ENCODE measurements at regions not wholly inside any gene's neighbourhood (a gene's known extent, or its start where the extent isn't known, plus 50 kb on each side); places are given as distances from the start of the nearest gene placed in this dataset.
"Not testable (repeated sequence)": the region's sequence is repeated elsewhere in the genome, so short reads cannot be mapped to it uniquely, and the experiment has no call there.

DNA sequence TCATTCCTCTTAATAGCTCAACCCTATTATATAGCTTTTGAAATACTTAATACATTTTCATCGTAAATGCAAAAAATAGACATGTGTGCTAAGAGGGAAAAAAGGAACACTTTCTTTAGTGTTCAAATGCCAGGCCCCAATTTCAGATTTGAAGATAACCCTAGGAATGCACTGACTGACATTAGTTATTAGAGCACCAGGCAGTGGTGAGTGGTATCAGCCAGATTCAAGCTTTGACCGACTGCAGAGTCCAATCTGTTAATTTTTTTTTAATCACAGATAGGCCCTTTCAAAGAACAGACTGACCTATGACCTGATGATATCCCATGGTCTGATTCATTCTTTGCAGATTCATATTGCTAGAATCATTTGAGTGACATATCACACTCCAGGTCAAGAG, 874.2 kb upstream of the CHORDC1 start:
- DNase-seq, result no peak

DNA sequence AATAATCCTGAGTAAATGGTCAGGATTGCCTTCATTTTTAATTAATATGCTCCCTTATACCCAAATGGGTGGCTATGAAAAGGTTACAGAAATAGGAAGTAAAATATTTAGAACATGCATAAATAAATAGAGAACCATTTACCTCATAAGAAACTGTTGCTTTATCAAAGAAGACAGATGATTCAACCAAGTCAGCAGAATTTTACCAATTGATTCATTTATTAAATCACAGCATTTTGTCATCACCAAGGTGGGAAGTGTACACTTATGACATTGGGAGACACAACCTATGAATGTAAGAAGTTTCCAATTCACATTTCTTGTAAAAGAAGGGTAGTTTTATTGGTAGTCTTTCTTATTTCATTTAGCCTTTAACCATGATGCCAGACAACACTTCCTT, 870.3 kb upstream of the CHORDC1 start:
- DNase-seq, result no peak

DNA sequence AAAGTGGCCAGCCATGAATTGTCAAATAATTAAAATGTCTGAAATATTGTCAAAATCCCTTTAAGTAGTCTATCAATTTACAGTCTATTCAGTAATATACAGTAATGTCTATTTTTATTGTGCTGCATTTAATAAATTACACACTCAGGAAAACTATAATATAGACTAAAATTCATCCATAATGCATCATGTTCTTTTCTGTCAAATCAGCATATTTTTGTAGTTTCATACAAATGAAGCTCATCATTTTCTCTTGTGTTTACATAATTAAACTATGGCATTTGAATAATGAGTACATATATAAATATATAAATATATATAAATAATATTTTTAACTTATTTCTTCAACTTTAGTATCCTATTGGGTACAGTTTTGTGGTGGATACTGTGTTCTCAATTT, 868.7 kb upstream of the CHORDC1 start:
- no peak for DNase-seq

DNA sequence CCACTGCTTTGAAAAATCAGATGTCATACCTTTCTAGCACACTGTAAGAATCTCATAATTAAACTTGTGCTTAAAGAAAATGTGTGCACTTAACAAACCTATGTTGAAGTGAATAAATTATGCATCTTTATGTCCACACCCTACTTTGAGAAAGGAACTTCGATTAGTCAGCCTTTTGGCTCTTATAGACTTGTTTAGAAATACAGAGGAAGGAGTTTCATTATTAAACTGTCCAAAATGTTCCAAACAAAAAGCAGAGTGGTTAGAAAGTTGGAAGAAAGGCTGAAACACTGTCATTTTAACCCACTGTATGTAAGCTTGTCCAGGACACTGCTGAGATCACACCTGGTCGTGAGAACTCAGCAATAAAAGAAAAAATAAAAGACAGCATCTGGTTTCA, 863.2 kb upstream of the CHORDC1 start:
- no peak for DNase-seq

DNA sequence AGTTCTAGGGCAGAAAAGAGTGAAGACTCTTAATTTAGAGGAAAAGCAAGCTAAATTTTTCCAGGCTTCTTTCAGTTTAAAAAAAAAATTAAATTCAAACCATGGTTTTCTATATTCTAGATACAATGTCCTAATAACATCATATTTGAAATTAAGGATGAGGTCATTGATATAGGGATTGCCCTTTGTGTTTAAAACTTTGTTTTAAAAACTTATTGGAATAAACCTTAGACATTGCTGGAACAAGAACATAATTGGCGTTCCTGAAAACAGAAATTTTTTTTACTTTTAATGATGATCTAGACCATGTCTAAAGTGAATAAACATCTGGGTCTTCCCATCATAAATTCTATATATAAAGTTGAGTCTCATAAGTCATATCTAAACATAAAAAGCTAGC, 859.4 kb upstream of the CHORDC1 start:
- DNase-seq, result no peak

DNA sequence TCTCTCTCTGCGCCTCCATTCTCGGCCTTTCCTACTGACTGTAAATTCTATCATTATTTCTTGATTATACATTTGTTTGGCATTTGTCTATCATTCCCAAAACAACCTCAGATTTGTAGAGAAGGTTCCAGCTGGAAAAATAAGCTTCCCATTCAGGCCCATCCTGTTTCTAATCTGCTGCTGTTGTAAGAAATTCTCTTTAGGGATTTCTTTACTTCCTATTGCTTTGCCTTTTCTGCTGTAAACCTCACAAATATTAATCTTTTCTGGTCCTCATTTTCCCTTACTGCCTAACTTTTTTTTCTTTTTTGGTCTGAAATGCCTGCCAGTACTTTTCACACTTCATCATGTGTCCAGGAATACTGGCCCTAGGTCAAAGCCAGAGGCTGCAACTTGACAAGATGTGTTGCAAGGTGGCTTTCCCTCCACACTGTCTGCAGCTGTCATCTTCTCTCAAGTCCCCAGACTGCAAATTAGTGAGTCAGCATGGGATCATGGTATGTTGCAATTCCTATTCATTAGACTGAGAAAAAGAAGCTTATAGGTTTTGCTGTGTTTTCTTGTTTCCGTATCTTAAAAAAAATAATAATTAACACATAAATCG, 858.7 kb upstream of the CHORDC1 start:
- DNase-seq, result no peak

DNA sequence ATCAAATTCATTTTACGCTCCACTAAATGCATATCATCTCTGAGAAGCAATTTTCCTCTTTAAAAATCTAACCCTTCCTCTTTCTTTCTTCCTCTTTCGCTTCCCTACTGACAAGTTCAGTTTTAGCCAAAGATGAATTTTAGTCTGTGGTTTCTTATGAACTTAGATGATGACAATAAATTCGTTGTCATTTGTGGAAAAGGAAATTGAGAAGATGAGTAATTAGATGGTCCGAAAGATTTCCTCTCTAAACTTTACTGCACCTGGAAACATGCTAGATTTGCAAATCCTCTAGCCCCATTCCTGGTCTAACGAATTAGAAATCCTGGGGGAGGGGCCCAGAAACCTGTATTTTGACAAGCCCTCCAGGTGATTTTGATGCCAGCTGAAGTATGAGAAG, 855.4 kb upstream of the CHORDC1 start:
- DNase-seq, result no peak

DNA sequence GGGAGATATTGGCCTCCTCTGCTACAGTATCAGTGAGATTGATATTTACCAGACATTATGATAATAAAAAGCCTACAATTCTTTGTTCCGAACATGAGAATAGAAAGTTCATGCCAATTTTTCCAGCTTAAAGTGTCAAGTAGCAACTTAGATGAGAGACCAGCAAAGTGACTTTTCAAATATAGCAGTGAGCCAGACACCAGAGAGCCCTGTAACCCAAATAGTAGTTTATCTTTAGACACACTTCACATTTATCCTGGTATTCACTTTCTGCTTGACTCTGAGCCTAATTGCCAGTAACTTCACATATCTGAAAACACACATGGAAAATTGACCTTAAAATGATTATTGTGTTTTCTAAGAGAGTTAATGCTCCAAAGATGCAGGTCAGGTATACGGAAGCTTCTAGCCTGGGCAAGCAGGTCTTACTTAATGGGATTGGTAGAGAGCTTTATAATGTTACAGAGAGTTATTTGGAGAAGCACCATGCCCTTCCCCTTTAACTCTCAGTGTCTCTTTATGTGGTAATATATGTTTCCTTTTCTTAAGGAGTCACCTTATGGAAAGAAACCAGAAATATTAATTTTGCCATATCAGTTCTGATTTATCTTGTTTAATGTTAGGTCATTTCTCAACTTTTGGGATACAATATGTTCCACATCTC, 852.3 kb upstream of the CHORDC1 start:
- DNase-seq, result no peak

DNA sequence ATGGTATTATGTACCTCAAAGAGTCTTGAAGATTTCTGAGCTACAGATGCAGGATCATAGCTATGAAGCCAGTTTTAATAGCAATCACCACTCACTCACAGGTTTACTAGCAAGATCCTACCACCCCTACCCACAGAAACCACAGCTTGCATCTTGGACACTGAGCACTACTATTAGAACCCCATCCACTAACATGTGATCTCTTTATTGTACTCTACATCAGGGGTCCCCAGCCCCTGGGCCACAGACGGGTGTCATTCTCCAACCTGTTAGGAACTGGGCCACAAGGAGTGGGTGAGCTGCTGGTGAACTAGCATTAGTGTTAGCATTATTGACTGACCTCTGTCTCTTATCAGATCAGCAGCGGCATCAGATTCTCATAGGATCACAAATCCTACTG, 844.8 kb upstream of the CHORDC1 start:
- no peak for DNase-seq

DNA sequence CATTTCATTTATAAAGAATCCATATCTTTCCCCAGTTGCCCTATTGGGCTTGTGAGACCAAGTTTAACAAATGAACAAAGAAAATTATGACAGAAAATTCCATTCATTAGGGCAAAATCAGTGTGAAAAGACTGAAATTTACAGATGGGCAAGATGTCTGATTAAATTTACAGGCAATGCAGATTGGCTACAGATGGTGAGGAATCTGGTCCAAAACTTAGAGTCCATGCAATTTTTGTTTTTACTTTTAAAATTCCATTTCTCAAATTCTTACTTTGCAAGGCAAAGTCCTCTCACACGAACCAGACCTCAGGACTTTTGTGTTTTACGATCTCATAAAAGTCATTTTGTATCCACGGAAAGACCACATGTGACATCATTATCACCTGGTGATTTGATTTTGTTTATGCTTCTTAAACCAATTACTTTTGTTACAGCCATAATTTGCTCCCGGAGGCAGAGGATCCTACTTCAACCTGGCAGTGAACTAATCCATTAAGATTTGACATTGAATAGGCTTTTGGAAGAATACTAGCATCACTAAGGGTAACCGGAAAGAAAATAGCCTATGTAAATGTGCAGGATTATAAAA, 843.7 kb upstream of the CHORDC1 start:
- DNase-seq, result no peak

DNA sequence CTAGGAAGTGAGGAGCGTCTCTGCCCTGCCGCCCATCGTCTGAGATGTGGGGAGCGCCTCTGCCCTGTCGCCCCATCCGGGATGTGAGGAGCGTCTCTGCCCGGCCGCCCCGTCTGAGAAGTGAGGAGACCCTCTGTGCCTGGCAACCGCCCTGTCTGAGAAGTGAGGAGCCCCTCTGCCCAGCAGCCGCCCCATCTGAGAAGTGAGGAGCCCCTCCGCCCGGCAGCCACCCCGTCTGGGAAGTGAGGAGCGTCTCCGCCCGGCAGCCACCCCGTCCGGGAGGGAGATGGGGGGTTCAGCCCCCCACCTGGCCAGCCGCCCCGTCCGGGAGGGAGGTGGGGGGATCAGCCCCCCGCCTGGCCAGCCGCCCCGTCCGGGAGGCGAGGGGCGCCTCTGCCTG, 840.5 kb upstream of the CHORDC1 start:
- DNase-seq, result not testable (repeated sequence)

DNA sequence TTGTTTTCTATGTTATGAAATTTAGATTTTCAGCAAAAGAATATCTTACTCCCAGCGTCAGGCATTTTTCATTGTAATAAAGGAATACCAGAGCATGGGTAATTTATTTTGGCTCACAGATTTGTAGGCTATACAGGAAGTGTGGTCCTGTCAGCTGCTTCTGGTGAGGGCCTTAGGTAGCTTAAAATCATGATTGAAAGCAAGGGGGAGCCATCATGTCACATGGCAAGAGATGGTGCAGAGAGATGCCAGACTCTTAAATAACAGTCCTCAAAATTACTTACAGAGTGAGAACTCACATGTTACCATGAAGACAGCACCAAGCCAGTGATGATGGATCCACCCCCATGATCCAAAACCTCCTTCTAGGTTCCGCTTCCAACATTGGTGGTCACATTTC, 825.0 kb upstream of the CHORDC1 start:
- DNase-seq, result no peak

DNA sequence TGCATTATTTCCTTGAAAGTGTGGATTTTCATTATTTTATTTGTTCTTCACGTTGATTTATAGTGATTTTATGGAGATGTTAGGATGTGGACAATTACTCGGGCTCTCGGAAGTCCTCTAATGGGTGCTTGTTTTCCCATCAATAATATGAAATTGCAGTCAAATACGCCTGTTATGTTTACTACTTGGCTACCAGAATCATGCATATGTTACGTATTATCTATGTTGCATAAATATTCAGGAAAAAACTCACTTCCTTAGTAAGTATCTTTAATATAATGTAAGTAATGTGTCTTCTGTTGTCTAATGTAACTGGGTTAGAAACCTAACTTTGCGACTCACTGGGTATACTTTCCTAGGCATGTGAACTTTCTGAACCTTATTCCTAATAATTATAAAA, 823.4 kb upstream of the CHORDC1 start:
- DNase-seq, result no peak

DNA sequence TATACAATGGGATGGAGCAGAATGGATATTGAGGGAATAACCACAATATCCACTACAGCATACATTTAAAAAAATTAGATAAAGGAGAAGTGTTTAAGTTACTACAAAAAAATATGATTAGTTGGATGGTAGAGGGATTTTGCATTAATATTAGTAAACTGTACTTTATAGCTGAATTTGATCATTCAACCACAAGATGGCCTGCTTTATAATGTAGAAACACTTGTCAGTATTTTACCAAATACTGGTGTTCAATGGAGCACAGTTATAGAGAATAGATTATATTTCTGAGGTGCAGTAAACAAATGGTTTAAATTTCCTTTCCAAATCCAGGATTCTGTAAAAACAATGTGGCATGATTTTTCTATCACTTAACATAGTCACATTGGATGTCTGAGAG, 818.8 kb upstream of the CHORDC1 start:
- no peak for DNase-seq

DNA sequence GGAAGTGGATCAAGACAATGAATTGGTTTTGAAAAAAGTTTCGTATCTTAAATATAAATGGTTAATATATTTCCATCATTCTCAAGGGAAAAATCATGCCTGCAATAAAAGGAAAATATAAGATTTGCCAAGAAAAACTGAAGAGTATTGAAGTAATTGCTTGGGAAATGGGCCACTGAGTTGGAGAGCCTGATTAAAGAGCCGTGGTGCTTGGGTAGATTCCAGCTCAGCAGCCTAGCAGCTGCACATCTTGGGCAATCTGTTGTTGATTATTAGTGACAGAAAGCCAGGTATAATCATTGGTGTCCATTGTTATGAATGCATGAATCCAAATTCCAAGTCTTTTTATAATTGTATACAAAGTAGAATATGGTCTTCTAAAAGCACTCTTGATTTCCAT, 800.9 kb upstream of the CHORDC1 start:
- DNase-seq, result no peak

DNA sequence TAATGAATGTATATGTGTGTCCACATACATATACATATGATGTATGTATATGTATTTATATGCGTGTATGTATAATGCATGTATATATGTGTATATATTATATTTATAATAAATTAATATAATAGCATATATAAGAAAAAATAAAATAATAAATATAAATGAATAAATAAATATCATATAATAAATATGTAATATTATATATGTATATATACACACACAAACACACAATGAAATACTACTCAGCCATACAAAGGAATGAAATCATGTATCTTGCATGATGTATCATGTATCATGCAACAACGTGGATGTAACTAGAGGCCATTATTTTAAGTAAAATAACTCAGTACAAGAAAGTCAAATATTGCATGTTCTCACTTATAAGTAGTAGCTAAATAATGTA, 788.7 kb upstream of the CHORDC1 start:
- DNase-seq, result no peak

DNA sequence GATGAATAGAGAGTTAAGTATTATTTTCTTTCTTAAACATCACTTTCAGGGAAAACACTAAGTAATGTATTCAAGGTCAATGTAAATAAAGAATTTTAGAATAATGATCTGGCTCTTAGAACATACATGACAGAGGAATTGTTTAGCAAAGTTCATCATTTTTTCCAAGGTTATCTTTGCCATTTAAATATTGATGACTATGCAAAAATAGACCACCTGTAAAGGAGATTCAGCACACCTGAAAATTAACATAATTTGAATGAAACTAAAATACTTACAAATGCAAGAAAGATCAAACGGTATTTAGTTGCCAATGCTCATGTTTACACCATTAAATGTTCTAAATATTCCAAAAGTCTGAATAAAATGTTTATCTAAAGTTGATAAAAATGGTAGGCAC, 782.6 kb upstream of the CHORDC1 start:
- DNase-seq, result no peak

DNA sequence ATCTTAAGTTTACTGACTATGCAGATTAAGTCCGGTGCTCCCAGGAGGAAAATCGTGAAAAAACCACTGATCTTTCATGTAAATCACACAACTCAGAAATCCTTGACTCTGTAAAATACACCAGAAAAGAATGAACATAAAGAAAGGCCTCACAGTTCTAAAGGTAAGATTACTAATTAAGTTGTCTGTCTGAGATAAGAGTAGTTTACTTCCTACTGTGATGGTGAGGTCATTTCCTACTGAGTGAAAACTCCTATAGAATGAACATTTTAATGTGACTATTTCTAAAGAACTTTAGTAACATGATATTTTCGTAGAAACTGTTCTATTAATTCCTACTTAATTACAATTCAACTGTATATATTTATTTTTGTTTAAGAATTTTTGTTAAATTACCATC, 774.4 kb upstream of the CHORDC1 start:
- DNase-seq, result no peak

DNA sequence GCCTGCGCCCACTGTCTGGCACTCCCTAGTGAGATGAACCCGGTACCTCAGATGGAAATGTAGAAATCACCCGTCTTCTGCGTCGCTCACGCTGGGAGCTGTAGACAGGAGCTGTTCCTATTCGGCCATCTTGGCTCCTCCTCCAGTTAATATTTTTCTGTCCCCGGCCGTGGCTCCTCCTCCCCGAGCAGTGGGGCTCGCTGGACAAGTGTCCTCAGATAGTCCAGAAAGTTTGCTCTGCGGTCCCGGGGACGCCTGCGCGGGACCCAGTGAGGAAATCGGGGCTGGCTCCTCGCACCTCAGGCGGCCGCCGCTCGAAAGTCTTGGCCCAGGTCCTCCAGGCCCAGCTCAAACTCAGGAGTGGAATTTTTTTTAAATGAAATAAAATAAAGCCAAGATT, 749.3 kb upstream of the CHORDC1 start:
- DNase-seq, result not testable (repeated sequence)

DNA sequence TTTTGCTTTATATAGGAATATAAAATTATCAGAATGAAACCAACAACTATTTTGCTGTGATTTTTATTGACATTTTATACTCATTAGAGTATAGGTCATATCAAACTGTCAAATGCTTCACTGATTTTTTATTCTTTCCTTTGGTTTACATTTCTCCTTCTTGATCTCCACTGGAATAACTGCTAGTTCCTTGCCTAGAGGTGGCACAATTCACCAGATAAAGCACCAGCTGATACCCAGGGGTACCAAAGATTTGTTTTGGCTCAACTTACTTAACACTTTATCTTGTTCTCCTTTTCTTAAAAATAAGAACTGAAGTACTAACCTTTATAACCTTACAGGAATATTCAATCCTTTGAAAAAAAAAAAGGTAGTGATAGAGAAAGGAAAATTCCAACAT, 725.1 kb upstream of the CHORDC1 start:
- DNase-seq, result no peak

DNA sequence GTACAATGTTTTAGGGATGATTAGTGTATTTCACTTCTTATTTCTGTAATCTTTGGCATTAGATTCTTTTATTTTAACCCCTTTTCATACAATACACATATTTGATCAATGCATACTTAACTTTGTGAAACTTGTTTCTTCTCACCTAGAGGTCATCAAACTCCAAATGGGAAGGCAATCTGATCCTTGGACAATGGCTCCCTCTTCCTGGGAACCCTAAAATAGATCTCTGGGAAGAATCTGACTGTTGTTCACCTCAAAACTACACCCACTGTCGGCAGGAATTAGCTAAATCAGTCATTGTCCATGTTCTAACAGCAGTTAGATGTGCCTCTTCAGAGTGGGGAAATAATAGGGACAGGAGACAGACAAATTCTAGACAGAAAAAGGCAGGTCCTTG, 707.4 kb upstream of the CHORDC1 start:
- no peak for DNase-seq

DNA sequence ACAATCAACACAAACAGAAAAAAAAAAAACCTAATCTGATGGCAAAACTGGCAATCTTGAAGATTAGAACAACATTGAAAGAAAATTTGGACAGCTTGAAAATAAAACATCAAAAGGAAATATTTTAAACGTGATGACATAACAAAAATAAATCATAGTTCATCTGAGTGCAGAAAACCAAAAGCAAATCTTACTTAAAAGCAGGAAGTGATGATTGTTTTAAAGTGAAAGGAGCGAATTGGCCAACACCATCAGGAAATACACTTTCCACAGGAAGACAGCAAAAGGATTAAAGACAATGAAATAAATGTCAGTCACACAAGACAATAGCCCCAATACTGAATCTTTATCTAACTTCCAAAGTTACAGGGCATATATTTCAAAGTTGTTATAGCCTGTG, 696.5 kb upstream of the CHORDC1 start:
- no peak for DNase-seq

DNA sequence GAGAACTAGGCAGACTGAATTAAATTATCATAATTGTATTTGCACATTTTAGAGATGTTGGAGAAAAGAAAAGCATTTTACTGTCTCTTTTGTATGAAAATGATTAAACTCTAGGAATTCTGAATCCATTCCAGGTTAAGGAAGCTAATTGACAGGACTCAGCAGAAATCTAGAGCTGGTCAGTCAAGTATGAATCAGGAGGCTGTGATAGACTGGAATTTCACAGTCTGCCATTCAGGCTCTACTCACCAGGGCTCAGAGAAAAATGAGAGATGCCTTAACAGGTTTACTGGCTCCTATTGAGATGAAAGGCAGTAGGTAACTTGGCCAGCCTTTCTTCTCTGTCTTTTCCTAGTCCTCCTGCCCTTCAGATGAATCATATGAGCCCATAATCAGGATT, 693.9 kb upstream of the CHORDC1 start:
- DNase-seq, result no peak

DNA sequence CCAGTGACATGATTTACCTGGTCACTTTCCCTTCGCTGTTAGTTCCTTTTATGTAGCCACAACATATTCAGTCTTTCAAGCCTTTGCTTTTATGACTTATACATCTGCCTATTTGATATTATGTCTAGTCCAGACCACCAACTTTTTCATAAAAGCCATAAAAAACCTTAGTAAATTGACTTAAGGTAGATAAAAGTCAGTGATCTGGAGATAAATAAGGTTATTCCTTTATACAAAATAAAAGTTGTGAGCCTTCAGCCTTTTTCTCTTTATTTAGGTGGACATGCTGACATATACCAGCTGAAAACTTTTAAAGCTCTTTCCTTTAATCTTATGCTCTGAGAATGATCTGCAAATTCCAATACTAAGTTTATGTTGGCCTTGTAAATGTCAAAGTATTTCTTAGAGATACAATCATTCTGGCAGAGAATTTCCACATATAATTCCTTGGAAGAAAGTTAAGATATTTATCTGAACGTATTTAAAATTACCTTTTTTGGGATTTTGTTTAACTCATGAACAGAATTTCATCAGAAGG, 690.4 kb upstream of the CHORDC1 start:
- DNase-seq, result no peak

DNA sequence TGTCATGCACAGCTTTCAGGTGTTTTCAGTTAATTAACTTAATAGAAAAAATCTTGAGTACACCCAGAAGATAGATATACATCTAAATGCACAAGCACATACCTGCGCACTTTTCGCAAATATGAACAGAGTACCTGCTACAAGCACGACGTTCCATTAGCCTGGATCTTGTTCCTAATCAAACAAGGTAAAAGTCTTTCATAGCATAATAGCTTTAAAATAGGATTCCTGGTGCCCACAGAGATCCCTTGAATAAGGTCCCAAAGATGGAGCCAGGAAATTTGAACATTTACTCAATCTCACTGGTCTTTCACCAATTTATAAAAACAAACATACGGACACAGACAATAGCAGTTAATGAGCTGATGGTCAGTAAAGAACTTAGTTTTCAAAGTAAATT, 689.8 kb upstream of the CHORDC1 start:
- DNase-seq, result no peak

All from NCI-H1092 treated with DMSO at 0.1 percent for 48 hours (cell line).